Mesendoderm (in vitro differentiated cells): ENCODE measurements at regions not wholly inside any gene's neighbourhood (a gene's known extent, or its start where the extent isn't known, plus 50 kb on each side); places are given as distances from the start of the nearest gene placed in this dataset.

Experiments used
- DNase-seq: peaks from one replicate; pipeline ENCODE4 v3.0.0; 2013
- H2AK5ac ChIP-seq: 2 replicates; pipeline ENCODE4 v1.6.1; 2013; ENCODE audit warnings: low read length, inconsistent platforms
- H2BK120ac ChIP-seq: 2 replicates; pipeline ENCODE4 v1.6.1; 2013; ENCODE audit warnings: low read depth, mild to moderate bottlenecking, low read length, moderate library complexity, mixed read lengths
- H2BK15ac ChIP-seq: replicated peaks from 2 replicates; pipeline ENCODE4 v1.6.1; 2013; ENCODE audit warnings: low read depth, mild to moderate bottlenecking, moderate library complexity
- H2BK5ac ChIP-seq: 2 replicates; pipeline ENCODE4 v1.6.1; 2013; ENCODE audit warnings: low read length, inconsistent platforms
- H3K18ac ChIP-seq: 2 replicates; pipeline ENCODE4 v1.6.1; 2013; ENCODE audit warnings: mild to moderate bottlenecking, low read length, mixed read lengths
- H3K23ac ChIP-seq: one replicate; pipeline ENCODE4 v1.6.1; 2013; ENCODE audit warnings: low read length
- H3K27ac ChIP-seq: 2 replicates; pipeline ENCODE4 v1.5.1; 2013; ENCODE audit warnings: low read depth, mild to moderate bottlenecking, inconsistent platforms, low read length, moderate library complexity
- H3K27me3 ChIP-seq: 2 replicates; pipeline ENCODE4 v1.6.1; 2013; ENCODE audit warnings: low read length, control low read depth, mild to moderate bottlenecking, inconsistent platforms; ENCODE audit not compliant: insufficient read depth, poor library complexity
- H3K36me3 ChIP-seq: 2 replicates; pipeline ENCODE4 v1.6.1; 2013; ENCODE audit warnings: low read length, inconsistent platforms; ENCODE audit not compliant: control insufficient read depth, insufficient read depth
- H3K4ac ChIP-seq: one replicate; pipeline ENCODE4 v1.6.1; 2013; ENCODE audit warnings: low read depth, mild to moderate bottlenecking, low read length, moderate library complexity
- H3K4me1 ChIP-seq: 2 replicates; pipeline ENCODE4 v1.6.1; 2013; ENCODE audit warnings: low read depth, low read length, inconsistent platforms; ENCODE audit not compliant: control insufficient read depth
- H3K4me2 ChIP-seq: 2 replicates; pipeline ENCODE4 v1.6.1; 2013; ENCODE audit warnings: low read length
- H3K4me3 ChIP-seq: 2 replicates; pipeline ENCODE4 v1.5.1; 2013; ENCODE audit warnings: mild to moderate bottlenecking, low read length
- H3K56ac ChIP-seq: one replicate; pipeline ENCODE4 v1.6.1; 2013; ENCODE audit warnings: low read length
- H3K79me1 ChIP-seq: 2 replicates; pipeline ENCODE4 v1.6.1; 2013; ENCODE audit warnings: low read length, inconsistent platforms
- H3K79me2 ChIP-seq: 2 replicates; pipeline ENCODE4 v1.6.1; 2013; ENCODE audit warnings: mild to moderate bottlenecking, low read length; ENCODE audit not compliant: control insufficient read depth, insufficient read depth
- H3K9ac ChIP-seq: 2 replicates; pipeline ENCODE4 v1.6.1; 2013; ENCODE audit warnings: low read length, inconsistent platforms
- H4K5ac ChIP-seq: one replicate; pipeline ENCODE4 v1.6.1; 2013; ENCODE audit warnings: low read length
- H4K8ac ChIP-seq: one replicate; pipeline ENCODE4 v1.6.1; 2013; ENCODE audit warnings: low read depth, mild to moderate bottlenecking, control low read depth, low read length, moderate library complexity
- WGBS: extraction: QIAGEN DNeasy Blood & Tissue Kit; methylation state at CpG from one replicate; pipeline ENCODE4 v1.1.7; 2013; ENCODE audit warnings: low lambda C conversion rate, missing lambda C conversion rate; ENCODE audit not compliant: insufficient coverage; ENCODE audit errors: extremely low coverage; 5-methylcytosine and 5-hydroxymethylcytosine counted together

GRCh38 chr16:26442321-26442720, 624.4 kb upstream of the C16orf82 start:
- Histone ChIP-seq H3K23ac (no peak overlapping the region), H3K18ac (no peak overlapping the region), H3K27ac (no peak overlapping the region), H3K4me2 (no peak overlapping the region), H2BK5ac (no peak overlapping the region), H3K9ac (no peak overlapping the region), H2BK15ac (no peak overlapping the region), H3K4ac (peak overlapping the region; percentile 16), H3K56ac (no peak overlapping the region), H3K79me1 (no peaks in the 10 kb centered on the region), H3K4me3 (no peak overlapping the region), H4K5ac (no peak overlapping the region), H3K27me3 (no peaks in the 10 kb centered on the region), H4K8ac (no peak overlapping the region), H3K79me2 (no peaks in the 10 kb centered on the region), H2BK120ac (no peak overlapping the region), H2AK5ac (no peak overlapping the region), H3K4me1 (peaks cover 2% of the 10 kb centered on the region), H3K36me3 (no peaks in the 10 kb centered on the region)
- WGBS = no CpG with 5 or more reads among the region's 2 CpGs
- DNase-seq = peak; percentile 83

GRCh38 chr16:26447570-26447969, 619.2 kb upstream of the C16orf82 start:
- H3K4me2 ChIP-seq = no peak overlapping the region
- H2BK5ac ChIP-seq = no peak overlapping the region
- H3K27me3 ChIP-seq = no peaks in the 10 kb centered on the region
- no peak overlapping the region for H3K9ac ChIP-seq
- peaks cover under 1% of the 10 kb centered on the region for H3K4me1 ChIP-seq
- no peak overlapping the region for H3K27ac ChIP-seq
- no peak overlapping the region for H2AK5ac ChIP-seq
- H2BK15ac ChIP-seq = no peak overlapping the region
- H3K36me3 ChIP-seq = no peaks in the 10 kb centered on the region
- no peak overlapping the region for H3K23ac ChIP-seq
- H3K79me1 ChIP-seq = no peaks in the 10 kb centered on the region
- H3K4ac ChIP-seq = no peak overlapping the region
- no peak for DNase-seq
- no CpG with 5 or more reads among the region's 5 CpGs for WGBS
- H3K56ac ChIP-seq = no peak overlapping the region
- H3K79me2 ChIP-seq = no peaks in the 10 kb centered on the region
- no peak overlapping the region for H3K4me3 ChIP-seq
- H2BK120ac ChIP-seq = no peak overlapping the region
- no peak overlapping the region for H4K8ac ChIP-seq
- H3K18ac ChIP-seq = no peak overlapping the region
- no peak overlapping the region for H4K5ac ChIP-seq

- WGBS = no CpG with 5 or more reads among the region's 1 CpG
- no peak overlapping the region for H3K23ac ChIP-seq
- no peak overlapping the region for H4K8ac ChIP-seq
- no peak overlapping the region for H2BK120ac ChIP-seq
- H3K4me2 ChIP-seq = no peak overlapping the region
- no peak overlapping the region for H2BK15ac ChIP-seq
- no peak overlapping the region for H3K27ac ChIP-seq
- H3K9ac ChIP-seq = no peak overlapping the region
- H3K79me2 ChIP-seq = no peaks in the 10 kb centered on the region
- no peaks in the 10 kb centered on the region for H3K4me1 ChIP-seq
- H3K4ac ChIP-seq = no peak overlapping the region
- peak; percentile 50 for DNase-seq
- H3K56ac ChIP-seq = no peak overlapping the region
- no peak overlapping the region for H2BK5ac ChIP-seq
- no peaks in the 10 kb centered on the region for H3K79me1 ChIP-seq
- no peak overlapping the region for H2AK5ac ChIP-seq
- no peaks in the 10 kb centered on the region for H3K27me3 ChIP-seq
- H3K36me3 ChIP-seq = no peaks in the 10 kb centered on the region
- no peak overlapping the region for H3K4me3 ChIP-seq
- H4K5ac ChIP-seq = no peak overlapping the region
- H3K18ac ChIP-seq = no peak overlapping the region
Measured at GRCh38 chr16:26453215-26453614, 613.5 kb upstream of the C16orf82 start.

- DNase-seq = peak; percentile 57
- WGBS = no CpG with 5 or more reads among the region's 2 CpGs
- Histone ChIP-seq H3K23ac (no peak overlapping the region), H4K5ac (no peak overlapping the region), H3K4me2 (no peak overlapping the region), H3K56ac (no peak overlapping the region), H3K9ac (no peak overlapping the region), H3K79me2 (no peaks in the 10 kb centered on the region), H3K27ac (no peak overlapping the region), H2BK5ac (no peak overlapping the region), H4K8ac (no peak overlapping the region), H3K36me3 (no peaks in the 10 kb centered on the region), H3K27me3 (no peaks in the 10 kb centered on the region), H3K4me3 (no peak overlapping the region), H3K4me1 (no peaks in the 10 kb centered on the region), H3K4ac (no peak overlapping the region), H2BK120ac (no peak overlapping the region), H2BK15ac (no peak overlapping the region), H3K79me1 (no peaks in the 10 kb centered on the region), H2AK5ac (no peak overlapping the region), H3K18ac (no peak overlapping the region)
Measured at GRCh38 chr16:26454102-26454501, 612.6 kb upstream of the C16orf82 start.

- H3K4me2 ChIP-seq = no peak overlapping the region
- H4K8ac ChIP-seq = no peak overlapping the region
- H3K9ac ChIP-seq = no peak overlapping the region
- no peaks in the 10 kb centered on the region for H3K79me2 ChIP-seq
- no peaks in the 10 kb centered on the region for H3K36me3 ChIP-seq
- no peaks in the 10 kb centered on the region for H3K79me1 ChIP-seq
- H4K5ac ChIP-seq = no peak overlapping the region
- no peaks in the 10 kb centered on the region for H3K27me3 ChIP-seq
- H3K56ac ChIP-seq = peak overlapping the region; percentile 30
- no peak overlapping the region for H2BK15ac ChIP-seq
- H3K18ac ChIP-seq = no peak overlapping the region
- H3K4me3 ChIP-seq = no peak overlapping the region
- H3K4me1 ChIP-seq = no peaks in the 10 kb centered on the region
- H3K23ac ChIP-seq = no peak overlapping the region
- DNase-seq = no peak
- H3K4ac ChIP-seq = no peak overlapping the region
- H3K27ac ChIP-seq = no peak overlapping the region
- no peak overlapping the region for H2AK5ac ChIP-seq
- no peak overlapping the region for H2BK120ac ChIP-seq
- no CpG with 5 or more reads among the region's 8 CpGs for WGBS
- H2BK5ac ChIP-seq = no peak overlapping the region
Measured at GRCh38 chr16:26456074-26456473, 610.7 kb upstream of the C16orf82 start.

- H3K23ac ChIP-seq = no peak overlapping the region
- no peak overlapping the region for H3K4me2 ChIP-seq
- DNase-seq = no peak
- no peaks in the 10 kb centered on the region for H3K27me3 ChIP-seq
- no peaks in the 10 kb centered on the region for H3K79me1 ChIP-seq
- WGBS = no CpG with 5 or more reads among the region's 7 CpGs
- H3K4me3 ChIP-seq = no peak overlapping the region
- no peaks in the 10 kb centered on the region for H3K79me2 ChIP-seq
- no peak overlapping the region for H4K8ac ChIP-seq
- H4K5ac ChIP-seq = no peak overlapping the region
- no peak overlapping the region for H2BK5ac ChIP-seq
- H3K36me3 ChIP-seq = no peaks in the 10 kb centered on the region
- H2BK15ac ChIP-seq = no peak overlapping the region
- H2BK120ac ChIP-seq = no peak overlapping the region
- no peak overlapping the region for H3K4ac ChIP-seq
- no peak overlapping the region for H3K56ac ChIP-seq
- no peak overlapping the region for H3K18ac ChIP-seq
- H2AK5ac ChIP-seq = no peak overlapping the region
- H3K27ac ChIP-seq = no peak overlapping the region
- no peaks in the 10 kb centered on the region for H3K4me1 ChIP-seq
- H3K9ac ChIP-seq = no peak overlapping the region
Measured at GRCh38 chr16:26457095-26457494, 609.6 kb upstream of the C16orf82 start.
